ENCODE measurements at regions not wholly inside any gene's neighbourhood (a gene's known extent, or its start where the extent isn't known, plus 50 kb on each side); places are given as distances from the start of the nearest gene placed in this dataset.

DNA sequence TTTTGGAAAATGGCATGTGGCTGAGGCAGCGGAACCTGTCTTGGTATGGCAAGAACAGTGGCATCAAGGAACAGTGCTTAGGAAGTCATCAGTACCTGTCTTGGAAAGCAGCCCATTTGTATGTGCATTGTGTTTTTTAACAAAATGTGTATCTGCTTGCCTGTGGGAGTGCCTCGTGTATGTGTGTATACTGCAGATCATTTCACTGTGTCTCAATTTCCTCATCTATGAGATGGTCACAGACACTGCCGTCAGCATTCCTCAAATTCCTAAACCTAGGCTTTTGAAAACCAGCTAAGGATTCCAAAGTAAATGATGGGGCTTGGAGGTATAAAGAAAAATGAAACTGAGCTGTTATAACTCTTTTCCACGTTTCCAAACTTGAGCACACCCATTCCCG lies 441.3 kb downstream of the RND3 start:
- TF ChIP-seq POLR2AphosphoS5 (IDR thresholded peaks at IDR 0.05; ENCODE audit: low read depth, low read length) (no peak), POLR2A (IDR thresholded peaks at IDR 0.05; ENCODE audit: low read depth, low read length) (no peak)
